Spleen (tissue), 7 donors: ENCODE measurements at regions not wholly inside any gene's neighbourhood (a gene's known extent, or its start where the extent isn't known, plus 50 kb on each side); places are given as distances from the start of the nearest gene placed in this dataset.

Source experiments
- POLR2A ChIP-seq, 3 donors: fragments of 450-650 bp; IDR thresholded peaks; one replicate each; pipeline ENCODE4 v1.5.1; 2017; ENCODE audit warnings: antibody characterized with exemption in 3 of 3, mild to moderate bottlenecking in 1 of 3
- POLR2AphosphoS5 ChIP-seq, 3 donors: sonication (generic); formaldehyde crosslinking; IDR thresholded peaks; one replicate each; pipeline ENCODE4 v1.5.1; 2017; ENCODE audit warnings: antibody characterized with exemption in 3 of 3
- TF ChIP-seq, protein P1 (sequence below), 11 experiments: fragments of 200-600 bp in 7 of 11; fragments of 450-650 bp in 4 of 11; sonication (generic) in 4 of 11; IDR thresholded peaks in 8 of 11; conservative IDR thresholded peaks in 3 of 11; 1 replicate in 7 of 11; 2 replicates in 4 of 11; pipeline versions ENCODE4 v1.4.0 to v1.8.0; 2016 to 2021; ENCODE audit warnings: antibody characterized with exemption in 11 of 11, inconsistent platforms in 4 of 11, mild to moderate bottlenecking in 1 of 11
- donor health status: DM: no; HTN: no; CAD: no; lungs with moderate emphysema.
- donor health status: DM: no; HTN: no; CAD: no.
- donor health status: DM: no; HTN: no; CAD: no.

DNA sequence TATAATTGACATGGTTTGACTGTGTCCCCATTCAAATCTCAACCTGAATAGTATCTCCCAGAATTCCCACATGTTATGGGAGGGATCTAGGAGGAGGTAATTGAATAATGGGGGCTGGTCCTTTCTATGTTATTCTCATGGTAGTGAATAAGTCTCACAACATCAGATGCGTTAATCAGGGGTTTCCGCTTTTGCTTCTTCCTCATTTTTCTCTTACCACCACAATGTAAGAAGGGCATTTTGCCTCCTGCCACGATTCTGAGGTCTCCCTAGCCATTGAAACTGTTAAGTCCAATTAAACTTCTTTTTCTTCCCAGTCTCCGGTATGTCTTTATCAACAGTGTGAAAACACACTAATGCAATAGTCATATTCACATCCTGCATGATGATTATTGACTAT is 1073.3 kb upstream of the CDH2 start:
- TF ChIP-seq POLR2AphosphoS5 (IDR thresholded peaks at IDR 0.05): no peak
- no peak for TF ChIP-seq POLR2A (IDR thresholded peaks at IDR 0.05)
- TF ChIP-seq, protein P1, sequence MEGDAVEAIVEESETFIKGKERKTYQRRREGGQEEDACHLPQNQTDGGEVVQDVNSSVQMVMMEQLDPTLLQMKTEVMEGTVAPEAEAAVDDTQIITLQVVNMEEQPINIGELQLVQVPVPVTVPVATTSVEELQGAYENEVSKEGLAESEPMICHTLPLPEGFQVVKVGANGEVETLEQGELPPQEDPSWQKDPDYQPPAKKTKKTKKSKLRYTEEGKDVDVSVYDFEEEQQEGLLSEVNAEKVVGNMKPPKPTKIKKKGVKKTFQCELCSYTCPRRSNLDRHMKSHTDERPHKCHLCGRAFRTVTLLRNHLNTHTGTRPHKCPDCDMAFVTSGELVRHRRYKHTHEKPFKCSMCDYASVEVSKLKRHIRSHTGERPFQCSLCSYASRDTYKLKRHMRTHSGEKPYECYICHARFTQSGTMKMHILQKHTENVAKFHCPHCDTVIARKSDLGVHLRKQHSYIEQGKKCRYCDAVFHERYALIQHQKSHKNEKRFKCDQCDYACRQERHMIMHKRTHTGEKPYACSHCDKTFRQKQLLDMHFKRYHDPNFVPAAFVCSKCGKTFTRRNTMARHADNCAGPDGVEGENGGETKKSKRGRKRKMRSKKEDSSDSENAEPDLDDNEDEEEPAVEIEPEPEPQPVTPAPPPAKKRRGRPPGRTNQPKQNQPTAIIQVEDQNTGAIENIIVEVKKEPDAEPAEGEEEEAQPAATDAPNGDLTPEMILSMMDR (IDR thresholded peaks at IDR 0.05 in 8 of 11, conservative IDR thresholded peaks at IDR 0.05 in 3 of 11): no peak
